NCI-H1417 (cell line): ENCODE measurements at regions not wholly inside any gene's neighbourhood (a gene's known extent, or its start where the extent isn't known, plus 50 kb on each side); places are given as distances from the start of the nearest gene placed in this dataset.
"Not testable (repeated sequence)": the region's sequence is repeated elsewhere in the genome, so short reads cannot be mapped to it uniquely, and the experiment has no call there.

Source experiments
- DNase-seq, 3 experiments: peaks; one replicate each; lab custom pipeline; 2025; lab: John Stamatoyannopoulos, UW

GRCh38 chr6:69487688-69488087, 309.1 kb downstream of the LMBRD1 start:
- peak in 1 of 3 experiments; percentile 20 for DNase-seq

GRCh38 chr6:69466979-69467570, 329.7 kb downstream of the LMBRD1 start:
- no peak for DNase-seq

GRCh38 chr6:69465866-69466265, 330.9 kb downstream of the LMBRD1 start:
- no peak for DNase-seq

- peak in 2 of 3 experiments; percentile 5 to 6 for DNase-seq
Observed at GRCh38 chr6:69456086-69456485, 340.7 kb downstream of the LMBRD1 start.

- not testable (repeated sequence) for DNase-seq
Observed at GRCh38 chr6:69454619-69455018, 342.2 kb downstream of the LMBRD1 start.

- DNase-seq = not testable (repeated sequence)
Observed at GRCh38 chr6:69450493-69450892, 346.3 kb downstream of the LMBRD1 start.

- DNase-seq = no peak
Observed at GRCh38 chr6:69449887-69450286, 346.9 kb downstream of the LMBRD1 start.
